Ishikawa (cell line): ENCODE measurements at regions not wholly inside any gene's neighbourhood (a gene's known extent, or its start where the extent isn't known, plus 50 kb on each side); places are given as distances from the start of the nearest gene placed in this dataset.

Experiments
- CEBPB ChIP-seq: IDR thresholded peaks from 2 replicates; pipeline ENCODE4 v1.6.1; 2012
- CREB1 ChIP-seq: IDR thresholded peaks from 2 replicates; pipeline ENCODE4 v1.6.1; 2012; ENCODE audit warnings: low read depth
- EGR1 ChIP-seq: IDR thresholded peaks from 2 replicates; pipeline ENCODE4 v1.6.1; 2012
- EP300 ChIP-seq: IDR thresholded peaks from 2 replicates; pipeline ENCODE4 v1.6.1; 2012; ENCODE audit warnings: borderline replicate concordance
- FOXM1 ChIP-seq: IDR thresholded peaks from 2 replicates; pipeline ENCODE4 v1.6.1; 2012; ENCODE audit warnings: low read depth, borderline replicate concordance
- NFIC ChIP-seq: IDR thresholded peaks from 2 replicates; pipeline ENCODE4 v1.6.1; 2012
- RAD21 ChIP-seq: IDR thresholded peaks from 2 replicates; pipeline ENCODE4 v1.6.1; 2012; ENCODE audit warnings: low read depth
- REST ChIP-seq: IDR thresholded peaks from 2 replicates; pipeline ENCODE4 v1.6.1; 2012; ENCODE audit warnings: low read depth, mild to moderate bottlenecking
- TAF1 ChIP-seq: IDR thresholded peaks from 2 replicates; pipeline ENCODE4 v1.6.1; 2012; ENCODE audit warnings: low read depth, mild to moderate bottlenecking
- TCF12 ChIP-seq: IDR thresholded peaks from 2 replicates; pipeline ENCODE4 v1.6.1; 2012; ENCODE audit warnings: low read depth
- TEAD4 ChIP-seq: IDR thresholded peaks from 2 replicates; pipeline ENCODE4 v1.6.1; 2012
- YY1 ChIP-seq: IDR thresholded peaks from 2 replicates; pipeline ENCODE4 v1.6.1; 2012; ENCODE audit warnings: low read depth
- ZBTB7A ChIP-seq: IDR thresholded peaks from 2 replicates; pipeline ENCODE4 v1.6.1; 2012; ENCODE audit warnings: low read depth
- TF ChIP-seq, protein P1 (sequence below): IDR thresholded peaks from 2 replicates; pipeline ENCODE4 v1.6.1; 2012
- TF ChIP-seq, protein P2 (sequence below): IDR thresholded peaks from 2 replicates; pipeline ENCODE4 v1.6.1; 2012

- TF ChIP-seq EGR1: no peak
- TF ChIP-seq ZBTB7A: no peak
- TF ChIP-seq, protein P1, sequence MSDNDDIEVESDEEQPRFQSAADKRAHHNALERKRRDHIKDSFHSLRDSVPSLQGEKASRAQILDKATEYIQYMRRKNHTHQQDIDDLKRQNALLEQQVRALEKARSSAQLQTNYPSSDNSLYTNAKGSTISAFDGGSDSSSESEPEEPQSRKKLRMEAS: no peak
- no peak for TF ChIP-seq NFIC
- TF ChIP-seq YY1: no peak
- TF ChIP-seq CREB1: no peak
- TF ChIP-seq TCF12: no peak
- TF ChIP-seq EP300: no peak
- TF ChIP-seq, protein P2, sequence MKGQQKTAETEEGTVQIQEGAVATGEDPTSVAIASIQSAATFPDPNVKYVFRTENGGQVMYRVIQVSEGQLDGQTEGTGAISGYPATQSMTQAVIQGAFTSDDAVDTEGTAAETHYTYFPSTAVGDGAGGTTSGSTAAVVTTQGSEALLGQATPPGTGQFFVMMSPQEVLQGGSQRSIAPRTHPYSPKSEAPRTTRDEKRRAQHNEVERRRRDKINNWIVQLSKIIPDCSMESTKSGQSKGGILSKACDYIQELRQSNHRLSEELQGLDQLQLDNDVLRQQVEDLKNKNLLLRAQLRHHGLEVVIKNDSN: no peak
- TF ChIP-seq FOXM1: no peak
- TF ChIP-seq REST: no peak
These were observed 80.8 kb upstream of the CIBAR2 start for GRCh38 chr16:85193115-85193493.

DNA sequence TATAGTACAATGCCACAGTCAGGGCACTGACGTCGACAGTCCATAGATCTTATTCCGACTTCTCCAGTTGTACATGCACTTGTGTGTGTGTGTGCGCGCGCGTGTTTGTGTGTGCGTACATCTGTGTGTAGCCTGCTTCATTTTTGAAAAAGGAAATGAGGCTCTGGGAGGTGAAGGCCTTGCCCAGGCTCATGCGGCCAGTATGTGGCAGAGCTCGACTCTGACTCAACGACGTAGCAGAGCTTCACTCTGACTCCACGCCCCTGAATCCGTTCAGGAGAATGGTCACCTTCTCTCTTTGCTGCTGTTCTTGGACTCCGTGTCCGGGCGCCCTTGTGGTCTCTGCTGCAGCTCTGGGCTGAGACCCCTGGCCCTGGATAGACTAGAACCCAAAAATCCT is 81.6 kb upstream of the CIBAR2 start:
- TF ChIP-seq ZBTB7A (no peak), EGR1 (no peak), CREB1 (no peak), YY1 (no peak), EP300 (no peak), TEAD4 (no peak), RAD21 (no peak), REST (no peak), TAF1 (no peak), TCF12 (no peak)
- TF ChIP-seq, protein P2: no peak

DNA sequence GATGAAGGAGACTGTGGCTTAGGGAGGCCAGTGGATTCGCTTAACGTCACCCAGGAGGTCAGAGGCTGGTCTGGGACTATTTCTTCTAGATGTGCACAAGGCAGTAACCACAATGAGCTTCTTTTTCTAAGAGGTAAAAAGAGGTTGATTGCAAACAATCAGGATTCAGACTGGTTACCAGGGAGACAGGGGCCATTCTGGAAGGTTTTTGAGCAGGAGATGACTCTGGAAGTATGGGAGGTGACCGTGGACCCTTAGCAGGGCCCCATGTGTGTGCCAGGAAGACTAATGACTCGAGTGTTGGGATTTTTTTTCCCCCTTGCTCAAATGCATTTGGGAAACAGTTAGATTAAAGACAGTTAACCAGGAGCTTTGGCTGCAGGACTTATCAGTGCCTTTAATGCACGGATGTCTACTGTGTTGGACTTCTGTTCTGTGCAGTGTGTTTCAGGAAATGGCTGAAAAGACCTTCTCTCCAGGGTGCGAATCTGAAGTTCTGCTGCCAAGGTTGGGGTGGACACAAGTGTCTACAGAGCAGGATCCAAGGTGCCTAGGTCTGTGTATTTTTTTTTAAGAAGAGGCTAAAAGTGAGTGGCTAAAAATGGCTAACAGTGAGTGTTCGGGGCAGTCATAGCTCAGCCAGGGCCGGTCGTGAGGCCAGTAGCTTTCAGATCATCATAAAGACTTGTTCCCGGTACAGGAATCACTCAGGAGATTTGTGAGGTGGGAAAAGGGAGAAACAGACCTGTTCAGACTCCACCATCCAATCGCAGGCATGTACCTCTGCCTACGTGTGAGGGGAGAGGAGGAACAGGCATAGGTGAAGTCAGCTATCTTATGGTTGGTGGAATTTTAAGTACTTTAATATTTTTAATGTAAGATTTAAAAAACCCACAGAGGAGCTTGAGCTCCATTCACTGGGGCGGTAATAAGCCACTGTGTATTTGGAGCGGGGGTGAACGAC is 82.3 kb upstream of the CIBAR2 start:
- TF ChIP-seq NFIC (no peak), TAF1 (no peak), REST (no peak), EP300 (no peak), TCF12 (no peak), FOXM1 (no peak), RAD21 (no peak)
- TF ChIP-seq, protein P2: no peak
- TF ChIP-seq, protein P1: no peak

- TF ChIP-seq, protein P2: no peak
- TF ChIP-seq NFIC (no peak), TCF12 (no peak), FOXM1 (no peak), TAF1 (no peak), TEAD4 (no peak), ZBTB7A (no peak), EP300 (no peak), YY1 (no peak), EGR1 (no peak), CEBPB (no peak), RAD21 (no peak), REST (no peak), CREB1 (no peak)
- TF ChIP-seq, protein P1: no peak
These were observed 83.0 kb upstream of the CIBAR2 start for GRCh38 chr16:85195271-85195647.
